Keratinocyte (primary cell): ENCODE measurements at regions not wholly inside any gene's neighbourhood (a gene's known extent, or its start where the extent isn't known, plus 50 kb on each side); places are given as distances from the start of the nearest gene placed in this dataset.

Experiments used
- DNase-seq: peaks from one replicate; pipeline ENCODE4 v3.0.0-alpha.2; 2011; ENCODE audit warnings: low read depth, missing footprints, low spot score
- FAIRE-seq: peaks from 2 replicates; lab custom pipeline; 2011; peaks lifted over from hg19 to GRCh38; lab: Jason Lieb, UNC
- H2AFZ ChIP-seq: 2 replicates; pipeline ENCODE4 v1.6.0; 2012; ENCODE audit warnings: low read length, control low read depth, inconsistent platforms; ENCODE audit not compliant: control insufficient read depth
- H3K27ac ChIP-seq: 2 replicates; pipeline ENCODE4 v1.5.1; 2011; ENCODE audit warnings: low read length; ENCODE audit not compliant: control insufficient read depth, insufficient read depth
- H3K27me3 ChIP-seq: 3 replicates; pipeline ENCODE4 v1.6.0; 2011; ENCODE audit warnings: low read length; ENCODE audit not compliant: control insufficient read depth, insufficient read depth; ENCODE audit errors: extremely low read depth
- H3K36me3 ChIP-seq, 2 experiments: 2 replicates in 1 of 2; 3 replicates in 1 of 2; pipeline ENCODE4 v1.5.1; 2011; ENCODE audit warnings: low read length in 2 of 2, mild to moderate bottlenecking in 1 of 2; ENCODE audit not compliant: control insufficient read depth in 2 of 2, insufficient read depth in 2 of 2; ENCODE audit errors: extremely low read depth in 1 of 2
- H3K4me1 ChIP-seq: 3 replicates; pipeline ENCODE4 v1.5.1; 2011; ENCODE audit warnings: low read length; ENCODE audit not compliant: control insufficient read depth, insufficient read depth; ENCODE audit errors: extremely low read depth
- H3K4me2 ChIP-seq: 3 replicates; pipeline ENCODE4 v1.6.0; 2011; ENCODE audit warnings: low read depth, low read length; ENCODE audit not compliant: control insufficient read depth, insufficient read depth; ENCODE audit errors: extremely low read depth
- H3K4me3 ChIP-seq, 3 experiments: fragments of 200-600 bp in 1 of 3; sonication (generic) in 1 of 3; 2 replicates in 2 of 3; 3 replicates in 1 of 3; pipeline ENCODE4 v1.5.1; 2011 to 2016; ENCODE audit warnings: low read length in 3 of 3, mild to moderate bottlenecking in 3 of 3, control low read depth in 2 of 3, inconsistent platforms in 1 of 3, low read depth in 1 of 3, mixed read lengths in 1 of 3, mixed run types in 1 of 3, moderate library complexity in 1 of 3; ENCODE audit not compliant: control insufficient read depth in 2 of 3, insufficient read depth in 2 of 3; ENCODE audit errors: extremely low read depth in 1 of 3
- H3K79me2 ChIP-seq: 2 replicates; pipeline ENCODE4 v1.6.0; 2012; ENCODE audit warnings: low read length; ENCODE audit not compliant: control insufficient read depth, insufficient read depth
- H3K9ac ChIP-seq: 3 replicates; pipeline ENCODE4 v1.6.0; 2011; ENCODE audit warnings: low read length; ENCODE audit not compliant: control insufficient read depth, insufficient read depth; ENCODE audit errors: extremely low read depth
- H3K9me1 ChIP-seq: 3 replicates; pipeline ENCODE4 v1.6.0; 2011; ENCODE audit warnings: low read length; ENCODE audit not compliant: control insufficient read depth, insufficient read depth; ENCODE audit errors: extremely low read depth
- H3K9me3 ChIP-seq: 2 replicates; pipeline ENCODE4 v1.5.1; 2012; ENCODE audit warnings: low read depth, low read length; ENCODE audit not compliant: control insufficient read depth
- H4K20me1 ChIP-seq: 3 replicates; pipeline ENCODE4 v1.6.0; 2011; ENCODE audit warnings: low read length; ENCODE audit not compliant: control insufficient read depth, insufficient read depth; ENCODE audit errors: extremely low read depth
- EZH2 ChIP-seq: IDR thresholded peaks from one replicate; pipeline ENCODE4 v1.6.1; 2012; ENCODE audit warnings: inconsistent platforms, mild to moderate bottlenecking, low read length, moderate library complexity
- dilution Hi-C: fragments of 300-500 bp; cut with MboI; formaldehyde crosslinking; loops from one replicate; pipeline ENCODE4 v1.7.0; 2020; ENCODE audit warnings: low sequenced_read_pairs; ENCODE audit not compliant: extremely low pct_ligation_motif_present
- TF ChIP-seq, protein P1 (sequence below), 3 experiments: IDR thresholded peaks in 1 of 3; conservative IDR thresholded peaks in 1 of 3; optimal IDR thresholded peaks in 1 of 3; 2 replicates in 2 of 3; 3 replicates in 1 of 3; pipeline versions ENCODE3 to v1.5.1; 2011; ENCODE audit warnings: low read length in 3 of 3, mild to moderate bottlenecking in 3 of 3, moderate library complexity in 2 of 3, control low read depth in 1 of 3, inconsistent platforms in 1 of 3; ENCODE audit not compliant: insufficient read depth in 2 of 3; ENCODE audit errors: extremely low read depth in 1 of 3

DNA sequence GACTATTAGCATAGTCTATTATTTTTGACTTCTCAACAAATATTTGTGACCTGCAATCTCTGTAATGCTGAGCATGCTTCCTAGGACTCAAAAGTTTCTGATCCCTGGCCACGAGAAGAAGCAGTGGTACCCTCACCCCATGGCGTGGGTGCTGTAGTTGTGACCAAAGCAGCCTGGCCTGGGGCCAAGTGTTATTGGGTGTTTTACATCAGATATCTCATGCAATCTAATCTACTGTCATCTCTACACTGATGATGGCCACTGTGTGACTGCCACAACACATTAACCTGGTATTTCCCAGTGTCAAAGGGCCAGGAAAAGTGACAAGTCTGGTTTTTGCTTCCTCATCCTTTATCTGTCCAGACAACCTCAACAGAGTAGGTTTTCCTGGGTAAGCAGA is 80.8 kb upstream of the WIPF1 start:
- H3K79me2 ChIP-seq = no peaks in the 10 kb centered on the region
- no peaks in the 10 kb centered on the region for H3K4me1 ChIP-seq
- FAIRE-seq (no peak), DNase-seq (no peak)
- no peak overlapping the region for H2AFZ ChIP-seq
- H3K9me3 ChIP-seq = no peaks in the 10 kb centered on the region
- dilution Hi-C loops = no loop called here
- H3K36me3 ChIP-seq = no peaks in the 10 kb centered on the region
- H3K27ac ChIP-seq = no peak overlapping the region
- no peaks in the 10 kb centered on the region for H4K20me1 ChIP-seq
- H3K9ac ChIP-seq = no peak overlapping the region
- H3K9me1 ChIP-seq = no peaks in the 10 kb centered on the region
- no peak overlapping the region for H3K4me3 ChIP-seq
- peaks cover 37% of the 10 kb centered on the region for H3K27me3 ChIP-seq
- no peak for TF ChIP-seq EZH2
- TF ChIP-seq, protein P1, sequence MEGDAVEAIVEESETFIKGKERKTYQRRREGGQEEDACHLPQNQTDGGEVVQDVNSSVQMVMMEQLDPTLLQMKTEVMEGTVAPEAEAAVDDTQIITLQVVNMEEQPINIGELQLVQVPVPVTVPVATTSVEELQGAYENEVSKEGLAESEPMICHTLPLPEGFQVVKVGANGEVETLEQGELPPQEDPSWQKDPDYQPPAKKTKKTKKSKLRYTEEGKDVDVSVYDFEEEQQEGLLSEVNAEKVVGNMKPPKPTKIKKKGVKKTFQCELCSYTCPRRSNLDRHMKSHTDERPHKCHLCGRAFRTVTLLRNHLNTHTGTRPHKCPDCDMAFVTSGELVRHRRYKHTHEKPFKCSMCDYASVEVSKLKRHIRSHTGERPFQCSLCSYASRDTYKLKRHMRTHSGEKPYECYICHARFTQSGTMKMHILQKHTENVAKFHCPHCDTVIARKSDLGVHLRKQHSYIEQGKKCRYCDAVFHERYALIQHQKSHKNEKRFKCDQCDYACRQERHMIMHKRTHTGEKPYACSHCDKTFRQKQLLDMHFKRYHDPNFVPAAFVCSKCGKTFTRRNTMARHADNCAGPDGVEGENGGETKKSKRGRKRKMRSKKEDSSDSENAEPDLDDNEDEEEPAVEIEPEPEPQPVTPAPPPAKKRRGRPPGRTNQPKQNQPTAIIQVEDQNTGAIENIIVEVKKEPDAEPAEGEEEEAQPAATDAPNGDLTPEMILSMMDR (optimal IDR thresholded peaks at IDR 0.05 in 1 of 3, IDR thresholded peaks at IDR 0.05 in 1 of 3, conservative IDR thresholded peaks at IDR 0.05 in 1 of 3; ENCODE audit: extremely low read depth in 1 of 3, insufficient read depth in 2 of 3, low read length in 3 of 3) = no peak
- no peak overlapping the region for H3K4me2 ChIP-seq

DNA sequence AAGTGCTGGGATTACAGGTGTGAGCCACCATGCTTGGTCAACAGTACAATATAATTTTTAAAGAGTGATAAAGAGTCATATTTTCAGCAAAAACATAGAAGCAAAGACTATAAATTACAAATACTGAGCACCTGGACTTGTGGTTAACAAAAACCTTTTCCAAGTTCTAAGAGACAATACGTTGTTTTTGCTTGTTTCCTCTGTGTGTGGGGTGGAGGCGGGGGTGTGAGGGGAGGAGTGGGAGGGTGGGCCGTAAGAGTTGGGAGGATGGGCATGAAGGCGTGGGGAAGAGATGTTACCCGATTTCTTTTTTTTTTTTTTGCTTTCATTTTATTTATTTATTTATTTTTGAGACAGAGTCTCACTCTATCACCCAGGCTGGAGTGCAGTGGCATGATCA is 78.0 kb upstream of the WIPF1 start:
- Histone ChIP-seq H3K36me3 (no peaks in the 10 kb centered on the region), H3K4me3 (no peak overlapping the region), H3K4me1 (no peaks in the 10 kb centered on the region), H3K9me3 (no peaks in the 10 kb centered on the region), H3K9me1 (no peaks in the 10 kb centered on the region), H3K9ac (no peak overlapping the region), H3K4me2 (no peak overlapping the region), H4K20me1 (no peaks in the 10 kb centered on the region), H3K79me2 (no peaks in the 10 kb centered on the region), H3K27me3 (peaks cover 10% of the 10 kb centered on the region), H2AFZ (no peak overlapping the region), H3K27ac (no peak overlapping the region)
- FAIRE-seq (no peak), DNase-seq (no peak)
- no peak for TF ChIP-seq EZH2
- TF ChIP-seq, protein P1 (optimal IDR thresholded peaks at IDR 0.05 in 1 of 3, IDR thresholded peaks at IDR 0.05 in 1 of 3, conservative IDR thresholded peaks at IDR 0.05 in 1 of 3; ENCODE audit: extremely low read depth in 1 of 3, insufficient read depth in 2 of 3, low read length in 3 of 3) = no peak
- dilution Hi-C loops = no loop called here
